ENCODE measurements at regions not wholly inside any gene's neighbourhood (a gene's known extent, or its start where the extent isn't known, plus 50 kb on each side); places are given as distances from the start of the nearest gene placed in this dataset.

DNA sequence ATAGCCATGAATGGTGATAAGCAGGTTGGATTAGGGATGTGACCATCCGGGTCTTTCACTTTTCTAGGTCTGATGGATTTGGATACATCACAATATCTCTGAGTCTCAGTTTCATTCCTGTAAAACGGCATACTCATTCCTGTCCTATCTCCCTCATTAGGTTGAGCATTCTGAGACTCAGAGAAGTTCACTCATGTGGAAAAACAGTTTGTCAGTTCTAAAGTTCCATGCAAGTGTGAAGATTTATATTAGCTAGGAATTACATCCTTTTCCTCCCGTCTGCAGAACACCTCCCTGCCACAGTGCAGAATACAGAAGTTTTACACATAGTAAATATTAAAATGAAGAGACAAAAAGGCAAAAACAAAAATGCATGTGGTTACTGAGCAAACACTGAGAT lies 94.2 kb upstream of the SLC25A13 start:
- TF ChIP-seq, protein P1, sequence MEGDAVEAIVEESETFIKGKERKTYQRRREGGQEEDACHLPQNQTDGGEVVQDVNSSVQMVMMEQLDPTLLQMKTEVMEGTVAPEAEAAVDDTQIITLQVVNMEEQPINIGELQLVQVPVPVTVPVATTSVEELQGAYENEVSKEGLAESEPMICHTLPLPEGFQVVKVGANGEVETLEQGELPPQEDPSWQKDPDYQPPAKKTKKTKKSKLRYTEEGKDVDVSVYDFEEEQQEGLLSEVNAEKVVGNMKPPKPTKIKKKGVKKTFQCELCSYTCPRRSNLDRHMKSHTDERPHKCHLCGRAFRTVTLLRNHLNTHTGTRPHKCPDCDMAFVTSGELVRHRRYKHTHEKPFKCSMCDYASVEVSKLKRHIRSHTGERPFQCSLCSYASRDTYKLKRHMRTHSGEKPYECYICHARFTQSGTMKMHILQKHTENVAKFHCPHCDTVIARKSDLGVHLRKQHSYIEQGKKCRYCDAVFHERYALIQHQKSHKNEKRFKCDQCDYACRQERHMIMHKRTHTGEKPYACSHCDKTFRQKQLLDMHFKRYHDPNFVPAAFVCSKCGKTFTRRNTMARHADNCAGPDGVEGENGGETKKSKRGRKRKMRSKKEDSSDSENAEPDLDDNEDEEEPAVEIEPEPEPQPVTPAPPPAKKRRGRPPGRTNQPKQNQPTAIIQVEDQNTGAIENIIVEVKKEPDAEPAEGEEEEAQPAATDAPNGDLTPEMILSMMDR (IDR thresholded peaks at IDR 0.05; ENCODE audit: borderline replicate concordance, control extremely low read depth, extremely low read depth, insufficient read depth, missing control alignments), result no peak
- DNase-seq (ENCODE audit: low spot score), result no peak
- in situ Hi-C loops (cut with MboI; ENCODE audit: low sequenced_read_pairs, unreplicated experiment), result loop anchor here (25.0 kb wide), 1 partner anchor 621 kb away; no protein-coding TSS in a partner anchor

DNA sequence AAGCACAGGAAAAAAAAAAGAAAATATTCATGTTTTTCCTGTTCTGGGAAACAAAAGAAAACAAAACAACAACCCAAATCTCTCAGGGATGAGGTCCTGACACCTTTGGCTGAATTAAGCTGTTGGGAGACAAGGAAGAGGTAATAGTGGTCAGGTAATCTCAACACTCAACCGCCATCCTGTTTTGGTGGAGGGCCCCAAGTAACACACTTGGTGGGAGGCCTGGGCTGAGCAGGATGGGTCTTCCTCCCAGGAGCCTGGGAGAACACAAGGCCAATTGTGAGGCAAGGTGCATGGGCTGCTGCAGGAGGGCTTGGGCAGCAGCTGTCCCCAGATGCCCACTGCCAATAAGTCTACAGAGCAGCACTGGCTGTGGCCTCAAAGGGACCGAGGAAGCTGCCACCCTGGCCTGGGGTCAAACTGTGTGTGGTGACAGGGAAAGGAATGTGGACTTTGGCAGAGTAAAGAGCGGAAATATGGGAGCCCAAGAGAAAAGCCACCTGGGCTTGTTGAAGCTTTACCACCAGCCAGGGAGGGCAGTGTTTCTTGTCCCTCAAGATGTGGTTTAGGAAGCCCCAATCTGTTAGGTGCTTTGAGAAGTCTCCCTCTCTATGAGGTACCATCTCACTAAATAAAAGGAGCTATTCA lies 93.5 kb upstream of the SLC25A13 start:
- TF ChIP-seq, protein P1 (IDR thresholded peaks at IDR 0.05; ENCODE audit: borderline replicate concordance, control extremely low read depth, extremely low read depth, insufficient read depth, missing control alignments), result no peak
- in situ Hi-C loops (cut with MboI; ENCODE audit: low sequenced_read_pairs, unreplicated experiment), result loop anchor here (25.0 kb wide), 1 partner anchor 622 kb away; no protein-coding TSS in a partner anchor
- DNase-seq (ENCODE audit: low spot score), result no peak

DNA sequence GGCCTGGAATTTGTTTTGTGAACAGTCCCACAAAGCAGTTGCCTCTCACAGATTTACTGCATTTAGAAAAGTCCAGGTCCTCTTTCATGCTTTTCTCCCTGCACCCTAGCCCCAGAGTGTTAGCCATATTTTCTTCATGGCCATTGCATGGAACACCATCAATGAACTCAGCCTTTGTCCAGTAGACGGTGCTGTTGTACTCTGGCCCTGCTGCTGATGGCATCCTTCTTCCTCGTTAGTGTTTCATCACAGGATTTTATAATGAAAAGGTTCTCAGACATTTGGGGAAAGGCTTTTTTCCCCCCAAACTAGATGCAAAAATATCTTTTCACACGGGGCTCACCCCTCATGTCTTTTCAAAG lies 93.0 kb upstream of the SLC25A13 start:
- in situ Hi-C loops (cut with MboI; ENCODE audit: low sequenced_read_pairs, unreplicated experiment), result loop anchor here (25.0 kb wide), 1 partner anchor 622 kb away; no protein-coding TSS in a partner anchor
- TF ChIP-seq, protein P1 (IDR thresholded peaks at IDR 0.05; ENCODE audit: borderline replicate concordance, control extremely low read depth, extremely low read depth, insufficient read depth, missing control alignments), result peak; percentile 65
- peak; percentile 41 for DNase-seq (ENCODE audit: low spot score)

DNA sequence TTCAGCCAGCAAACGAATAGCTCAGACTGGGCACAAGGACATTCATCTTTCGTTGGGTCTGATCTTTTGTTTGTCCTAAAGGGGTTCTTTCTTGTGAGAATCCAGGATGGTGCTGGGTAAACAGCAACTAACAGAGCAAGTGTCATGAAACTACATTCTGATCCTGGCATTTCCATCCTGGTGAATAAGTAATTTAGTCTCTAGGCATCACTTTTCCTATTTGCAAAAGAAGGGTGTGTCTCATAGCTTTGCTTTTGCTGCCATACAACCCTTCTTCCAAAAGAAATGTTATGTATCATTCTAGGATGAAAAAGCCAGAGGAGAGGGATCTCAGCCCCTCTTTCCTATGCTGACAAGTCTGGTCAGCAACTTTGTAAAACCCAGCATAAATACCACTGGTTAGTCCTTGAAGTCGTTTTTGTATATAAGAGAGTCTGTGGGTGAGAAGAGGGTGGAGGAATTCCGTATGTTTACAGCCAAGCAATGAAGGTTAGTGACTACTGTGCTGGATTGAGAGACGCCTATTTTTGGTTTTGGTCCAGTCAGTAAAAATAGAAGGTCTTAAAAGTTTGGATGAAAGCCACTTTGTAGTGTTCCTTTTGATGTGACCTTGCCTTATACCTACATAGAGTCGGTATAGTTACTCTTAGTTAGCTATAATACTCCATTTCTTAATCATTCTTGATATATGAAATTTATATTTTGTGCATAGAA lies 88.4 kb upstream of the SLC25A13 start:
- in situ Hi-C loops (cut with MboI; ENCODE audit: low sequenced_read_pairs, unreplicated experiment), result loop anchor here (25.0 kb wide), 1 partner anchor 627 kb away; no protein-coding TSS in a partner anchor
- no peak for DNase-seq (ENCODE audit: low spot score)
- TF ChIP-seq, protein P1 (IDR thresholded peaks at IDR 0.05; ENCODE audit: borderline replicate concordance, control extremely low read depth, extremely low read depth, insufficient read depth, missing control alignments), result no peak

DNA sequence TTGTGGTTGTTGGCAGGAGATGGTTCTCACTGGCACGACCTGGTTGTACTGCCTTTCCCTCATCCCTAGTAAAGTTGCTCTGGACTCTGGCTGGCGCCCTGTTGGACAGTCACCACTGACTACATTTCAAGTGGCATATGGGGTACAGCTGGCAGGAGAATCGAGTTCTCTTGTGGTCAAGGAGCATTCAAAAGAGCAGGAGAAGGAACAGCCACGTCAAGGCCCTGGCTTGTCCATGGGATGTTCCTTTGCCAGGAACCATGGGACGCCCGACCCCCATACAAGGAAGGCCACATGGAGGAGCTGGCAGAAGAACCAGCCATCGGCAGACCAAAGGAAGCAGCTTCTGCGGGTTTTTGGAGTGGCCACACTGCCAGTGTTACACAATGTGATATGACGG lies 87.0 kb upstream of the SLC25A13 start:
- TF ChIP-seq, protein P1 (IDR thresholded peaks at IDR 0.05; ENCODE audit: borderline replicate concordance, control extremely low read depth, extremely low read depth, insufficient read depth, missing control alignments), result no peak
- in situ Hi-C loops (cut with MboI; ENCODE audit: low sequenced_read_pairs, unreplicated experiment), result loop anchor here (25.0 kb wide), 1 partner anchor 628 kb away; no protein-coding TSS in a partner anchor
- no peak for DNase-seq (ENCODE audit: low spot score)

DNA sequence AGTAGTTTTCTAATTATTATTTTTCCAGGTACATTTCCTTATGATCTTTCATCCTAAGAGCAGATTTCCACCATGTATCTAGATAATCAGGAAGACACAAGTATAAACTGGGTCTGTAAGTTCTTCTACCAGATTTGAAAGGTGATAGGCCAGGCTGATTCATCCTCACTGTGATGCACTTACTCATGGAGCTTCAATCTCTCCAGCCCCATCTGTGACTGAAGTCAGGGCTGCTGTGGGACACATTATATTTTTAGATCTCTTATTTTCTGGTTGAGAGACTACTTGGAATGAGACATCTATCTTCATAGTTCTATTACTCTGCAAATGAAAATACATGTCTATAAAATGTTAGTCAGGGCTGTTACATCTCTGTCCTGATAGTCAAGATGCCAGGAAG lies 85.5 kb upstream of the SLC25A13 start:
- in situ Hi-C loops (cut with MboI; ENCODE audit: low sequenced_read_pairs, unreplicated experiment), result loop anchor here (25.0 kb wide), 1 partner anchor 630 kb away; no protein-coding TSS in a partner anchor
- no peak for DNase-seq (ENCODE audit: low spot score)
- TF ChIP-seq, protein P1 (IDR thresholded peaks at IDR 0.05; ENCODE audit: borderline replicate concordance, control extremely low read depth, extremely low read depth, insufficient read depth, missing control alignments), result no peak

Data from GM13976 (cell line).